NCI-H2227 (cell line): ENCODE measurements at regions not wholly inside any gene's neighbourhood (a gene's known extent, or its start where the extent isn't known, plus 50 kb on each side); places are given as distances from the start of the nearest gene placed in this dataset.
"Not testable (repeated sequence)": the region's sequence is repeated elsewhere in the genome, so short reads cannot be mapped to it uniquely, and the experiment has no call there.

Experiments
- DNase-seq: peaks from one replicate; lab custom pipeline; 2025; ENCODE audit not compliant: unreplicated experiment; lab: John Stamatoyannopoulos, UW

DNA sequence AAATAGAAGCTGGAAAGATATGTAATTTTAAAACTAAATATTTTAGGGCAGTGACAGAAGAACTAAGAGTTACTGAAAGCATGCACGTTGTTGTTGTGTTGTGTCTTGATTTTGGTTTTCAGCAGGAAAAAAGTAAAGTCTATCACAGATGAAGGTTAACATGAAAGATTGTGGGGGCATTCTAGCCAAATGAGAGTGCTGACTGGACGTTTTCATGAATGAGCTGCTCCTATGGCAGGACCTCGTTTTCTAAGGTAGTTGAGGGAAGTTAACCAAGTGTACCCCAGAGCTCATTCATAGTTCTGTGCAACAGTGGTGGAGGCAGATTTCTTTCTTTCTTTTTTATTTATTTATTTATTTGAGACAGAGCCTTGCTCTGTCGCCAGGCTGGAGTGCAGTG is 194.6 kb upstream of the IRS2 start:
- no peak for DNase-seq

DNA sequence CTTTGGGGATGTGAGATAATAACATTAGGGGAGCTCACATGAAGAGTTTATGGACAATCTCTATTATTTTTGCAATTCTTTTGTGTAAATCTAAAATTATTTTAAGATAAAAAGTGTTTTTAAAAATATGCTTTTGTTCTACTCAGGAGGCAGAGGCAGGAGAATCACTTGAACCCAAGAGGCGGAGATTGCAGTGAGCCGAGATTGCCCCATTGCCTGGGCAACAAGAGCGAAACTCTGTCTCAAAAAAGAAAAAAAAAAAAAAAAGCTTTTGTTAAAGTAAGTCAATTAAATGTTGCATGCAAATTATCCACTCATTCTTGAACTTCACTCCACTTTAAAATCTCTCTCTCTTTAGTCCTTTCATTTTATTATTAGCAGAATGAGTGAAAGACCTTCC is 193.3 kb upstream of the IRS2 start:
- DNase-seq = not testable (repeated sequence)

DNA sequence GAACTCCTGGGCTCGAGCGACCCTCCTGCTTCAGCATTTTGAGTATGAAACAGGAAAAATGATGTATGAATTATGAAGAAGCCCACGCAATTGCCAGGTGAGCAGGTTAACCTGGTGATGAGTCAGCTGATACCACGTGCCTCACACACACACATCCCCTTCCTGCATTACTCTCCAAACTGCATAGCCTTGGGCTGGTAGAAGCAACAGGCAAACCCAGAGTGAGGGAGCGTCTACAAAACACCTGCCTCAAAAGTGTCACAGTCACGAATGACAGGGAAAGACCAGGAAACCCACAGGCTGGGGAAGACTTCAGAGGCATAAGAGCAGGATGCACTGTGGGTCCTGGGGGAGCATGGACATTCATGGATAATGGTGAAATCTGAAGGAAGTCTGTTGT is 192.8 kb upstream of the IRS2 start:
- DNase-seq = no peak

DNA sequence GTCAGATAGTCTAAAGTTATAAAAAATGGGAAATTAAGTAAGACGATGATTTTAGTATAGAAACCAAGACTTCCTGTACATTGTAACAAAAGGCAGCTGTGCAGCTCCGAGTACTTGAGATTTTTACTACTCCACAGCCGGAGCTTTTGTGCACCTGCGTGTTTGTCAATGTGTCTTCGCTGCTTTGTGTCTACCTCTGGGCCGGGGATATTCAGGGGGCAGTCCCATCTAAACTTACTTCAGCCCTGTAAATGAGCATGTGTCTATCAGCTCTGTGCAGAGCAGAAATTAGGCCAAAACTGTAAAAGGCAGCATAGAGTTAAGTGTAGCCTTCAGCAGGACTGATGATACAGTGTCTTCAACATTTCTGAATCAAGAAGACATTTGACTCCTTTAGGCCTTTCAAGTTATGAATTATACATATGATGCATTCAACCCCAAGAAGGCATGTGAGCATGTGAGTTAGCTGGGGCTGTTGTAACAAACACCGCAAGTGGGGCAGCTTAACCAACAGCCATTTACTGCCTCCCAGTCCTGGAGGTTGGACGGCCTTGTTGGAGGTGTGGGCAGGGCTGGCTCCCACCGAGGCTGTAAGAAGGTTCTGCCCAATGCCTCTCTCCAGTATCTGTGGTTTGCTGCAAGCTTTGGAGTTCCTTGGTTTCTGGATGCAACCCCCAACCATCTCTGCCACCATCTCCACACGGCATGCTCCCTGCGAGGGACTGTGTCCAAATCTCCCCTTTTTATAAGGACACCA is 191.0 kb upstream of the IRS2 start:
- no peak for DNase-seq

DNA sequence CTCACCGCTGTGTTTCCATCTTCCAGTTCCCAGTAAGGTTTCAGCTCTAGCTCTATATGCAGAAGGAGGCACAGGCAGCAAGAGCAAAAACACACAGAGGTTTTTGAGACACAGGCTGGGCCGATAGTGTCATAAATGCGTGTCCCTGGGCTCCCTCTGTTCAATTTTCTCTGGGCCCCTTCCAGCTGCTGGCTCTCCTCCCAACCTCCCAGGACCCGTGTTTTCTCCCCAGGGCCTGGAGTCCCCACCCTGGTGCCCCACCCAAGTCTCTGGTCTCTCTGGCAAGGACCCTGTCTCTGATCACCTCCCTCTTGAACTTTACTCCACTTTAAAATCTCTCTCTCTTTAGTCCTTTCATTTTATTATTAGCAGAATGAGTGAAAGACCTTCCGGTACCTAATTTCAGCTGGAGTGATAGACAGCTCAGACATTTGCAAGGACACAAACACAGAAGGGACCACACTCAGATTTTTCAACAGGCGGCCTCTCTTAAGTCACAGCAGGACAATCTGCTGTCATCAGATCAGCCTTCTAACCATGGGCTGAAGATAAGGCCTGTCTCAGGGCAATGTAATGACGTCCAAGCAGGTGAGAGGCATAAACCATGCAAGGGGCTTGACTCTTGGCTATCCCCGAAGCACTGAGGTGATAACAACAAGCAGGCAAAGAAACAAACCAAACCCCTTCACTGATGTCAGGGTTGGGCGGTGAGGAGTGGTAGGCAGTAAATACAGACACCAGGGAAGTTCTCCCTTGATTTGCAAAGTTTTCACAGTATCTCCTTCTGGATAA is 190.0 kb upstream of the IRS2 start:
- no peak for DNase-seq

DNA sequence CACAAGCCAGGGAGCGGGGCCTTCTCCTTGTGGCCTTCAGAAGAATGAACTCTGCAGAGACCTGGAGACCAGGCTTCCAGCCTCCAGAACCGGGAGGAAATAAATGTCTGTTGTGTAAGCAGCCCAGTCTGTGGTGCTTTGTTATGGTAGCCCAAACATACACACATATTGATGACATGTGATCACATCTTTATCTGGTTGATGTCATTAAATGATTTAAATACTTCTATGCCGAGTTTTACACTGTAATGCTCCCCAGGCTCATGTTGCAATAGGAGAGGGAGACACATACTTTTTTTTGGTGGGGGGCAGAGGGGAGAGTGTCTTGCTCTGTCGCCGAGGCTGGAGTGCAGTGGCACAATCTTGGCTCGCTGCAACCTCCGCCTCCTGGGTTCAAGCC is 188.0 kb upstream of the IRS2 start:
- no peak for DNase-seq

DNA sequence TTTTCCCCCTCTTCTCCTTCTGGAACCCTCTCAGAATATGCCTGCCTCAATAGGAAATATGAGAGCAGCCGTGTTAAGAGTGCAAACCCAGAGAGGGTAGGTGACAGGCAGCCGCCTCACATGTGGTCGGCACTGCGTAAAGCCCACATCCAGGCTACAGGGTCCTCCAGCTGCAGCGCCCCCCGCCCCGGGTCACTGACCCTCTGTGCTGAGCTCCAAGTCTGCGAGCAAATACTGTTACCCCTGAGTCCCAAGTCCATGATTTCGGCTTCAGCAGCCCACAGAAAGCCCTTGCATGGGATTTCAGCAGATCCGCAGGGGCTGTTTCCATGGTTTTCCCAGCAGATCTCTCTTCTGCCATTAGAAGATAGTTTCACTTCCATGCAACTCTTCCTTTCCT is 186.9 kb upstream of the IRS2 start:
- no peak for DNase-seq

DNA sequence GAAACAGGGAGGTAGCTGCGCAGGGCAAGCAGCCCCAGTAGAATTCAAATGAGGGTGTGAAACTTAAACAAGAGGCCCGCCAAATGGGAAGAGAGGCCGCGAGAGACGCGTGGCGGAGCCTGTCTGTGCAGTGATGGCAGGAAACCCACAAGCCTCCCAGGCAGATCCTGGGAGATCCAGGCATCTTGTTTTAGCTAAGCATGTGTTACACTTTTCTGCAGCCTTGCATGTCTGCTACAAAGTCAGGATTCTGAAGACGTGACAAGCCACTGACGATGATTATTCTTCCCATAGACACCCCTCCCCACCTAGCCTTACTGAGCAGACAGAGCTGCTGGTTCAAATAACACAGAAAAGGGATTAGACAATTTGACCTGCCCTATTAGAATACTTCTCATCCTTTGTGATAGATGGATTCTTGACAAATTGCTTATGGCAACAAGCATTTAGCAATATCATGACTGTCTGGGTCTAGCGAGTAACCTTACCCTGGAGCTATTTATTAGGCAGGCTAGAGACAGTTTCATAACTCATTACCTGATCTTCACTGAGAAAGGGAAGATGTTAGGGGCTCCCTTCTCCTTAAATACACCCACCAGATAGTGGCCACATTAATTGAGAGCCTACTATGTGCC is 185.2 kb upstream of the IRS2 start:
- DNase-seq = no peak

DNA sequence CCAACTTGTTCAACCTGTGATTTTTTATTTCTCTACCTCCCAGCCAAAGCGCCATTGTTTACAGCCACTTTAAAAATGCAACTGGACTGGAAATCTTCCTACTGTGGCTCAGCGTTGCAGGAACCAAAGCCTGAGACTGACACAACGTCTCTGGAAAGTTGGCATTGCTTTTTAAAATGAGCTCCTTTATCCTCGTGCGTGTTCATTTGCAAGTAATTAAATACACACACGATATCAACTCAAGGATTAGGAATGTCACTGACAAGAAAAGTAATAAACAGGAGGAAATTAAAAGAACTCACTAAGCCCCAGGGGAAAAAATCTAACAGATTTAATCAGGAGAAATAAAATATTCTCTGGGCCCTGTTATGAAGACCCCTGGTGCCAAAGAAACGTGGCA is 184.6 kb upstream of the IRS2 start:
- DNase-seq = no peak

DNA sequence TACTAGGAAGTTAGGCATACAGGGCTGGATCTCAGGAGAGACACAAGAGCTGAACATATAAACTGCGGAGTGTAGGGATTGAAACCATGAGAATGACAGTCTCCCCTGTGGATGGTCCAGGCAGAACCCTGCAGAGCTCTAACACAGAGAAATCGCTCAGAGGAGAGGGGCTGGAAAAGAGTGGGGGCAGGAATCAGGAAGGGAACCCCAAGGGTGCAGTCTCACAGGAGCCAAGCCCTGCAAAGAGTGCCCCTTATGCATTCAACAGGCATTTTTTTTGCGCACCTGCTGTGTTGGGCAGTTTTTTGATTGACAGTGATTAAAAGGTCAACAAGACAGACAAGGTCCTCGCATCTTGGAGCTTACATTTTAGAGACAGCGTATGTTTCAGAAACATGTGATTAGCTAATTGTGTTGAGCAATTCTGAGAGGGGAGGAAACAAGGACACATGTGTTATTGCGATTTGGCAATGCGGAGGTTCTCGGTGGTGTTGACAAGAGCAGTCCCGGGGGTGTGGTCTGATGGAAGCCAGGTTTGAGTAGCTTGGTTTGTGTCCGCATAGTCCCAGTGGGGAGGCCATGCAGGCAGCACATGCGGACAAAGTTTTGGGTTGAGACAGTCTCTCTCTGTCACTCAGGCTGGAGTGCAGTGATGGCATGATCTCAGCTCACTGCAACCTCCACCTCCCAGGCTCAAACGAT is 182.6 kb upstream of the IRS2 start:
- no peak for DNase-seq

DNA sequence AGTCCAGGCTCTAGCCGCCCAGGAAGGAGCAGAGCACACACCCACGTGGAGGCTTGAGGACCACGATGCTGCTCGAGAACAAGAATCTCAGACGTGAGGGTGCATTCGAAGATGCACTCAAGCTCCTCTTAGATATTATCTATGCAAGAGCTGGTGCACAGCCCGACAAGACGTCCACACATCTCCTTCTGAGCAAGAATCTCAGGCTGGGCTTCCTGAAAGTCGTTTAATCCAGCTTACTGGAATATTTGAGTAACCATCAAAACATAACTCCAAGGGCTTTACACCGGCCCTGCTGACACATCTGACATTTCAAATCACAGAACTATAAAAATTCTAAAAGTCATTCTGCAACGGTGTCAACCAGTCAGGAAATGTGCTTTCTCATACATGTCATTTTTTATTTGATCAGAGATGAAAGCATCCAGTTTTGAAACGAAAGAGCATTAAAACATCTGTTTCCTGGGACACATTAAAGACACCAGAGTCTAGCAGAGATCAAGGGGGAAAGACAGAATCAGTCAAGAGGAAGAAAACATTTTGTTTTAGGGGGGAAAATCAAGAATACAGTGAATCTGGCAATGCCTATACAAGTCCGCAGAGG is 177.7 kb upstream of the IRS2 start:
- no peak for DNase-seq

DNA sequence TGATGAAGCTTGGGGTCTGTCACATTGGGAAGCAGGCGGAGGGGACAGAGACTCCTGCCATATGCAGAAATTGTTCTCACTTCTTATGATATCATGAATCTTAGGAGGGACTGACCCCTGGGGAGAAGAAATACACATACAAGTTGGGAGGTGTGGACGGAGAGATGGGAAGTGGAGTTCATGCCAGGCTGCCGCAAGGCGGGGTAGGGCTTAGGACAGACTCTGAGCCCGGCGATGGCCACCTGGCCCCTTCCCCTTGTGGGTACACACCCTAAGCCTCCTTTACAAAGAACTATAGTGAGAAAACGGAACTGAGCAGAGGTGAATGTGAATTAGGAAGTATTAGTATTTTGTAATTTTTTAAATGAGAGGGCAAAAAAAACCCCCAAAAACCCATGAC is 177.0 kb upstream of the IRS2 start:
- DNase-seq = no peak

DNA sequence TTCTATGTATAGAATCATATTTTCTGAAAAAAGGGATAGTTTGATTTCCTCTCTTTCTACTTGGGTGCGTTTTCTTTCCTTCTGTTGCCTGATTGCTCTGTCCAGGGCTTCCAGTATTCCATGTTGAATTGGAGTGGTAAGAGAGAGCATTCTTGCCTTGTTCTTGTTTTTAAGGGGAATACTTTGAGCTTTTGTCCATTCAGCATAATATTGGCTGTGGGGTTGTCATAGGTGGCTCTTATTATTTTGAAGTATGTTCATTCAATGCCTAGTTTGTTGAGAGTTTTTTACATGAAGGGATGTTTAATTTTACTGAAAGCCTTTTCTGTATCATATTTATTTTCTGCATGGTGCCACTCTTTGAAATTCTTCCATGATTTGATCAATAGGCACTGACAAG is 173.5 kb upstream of the IRS2 start:
- DNase-seq = no peak

DNA sequence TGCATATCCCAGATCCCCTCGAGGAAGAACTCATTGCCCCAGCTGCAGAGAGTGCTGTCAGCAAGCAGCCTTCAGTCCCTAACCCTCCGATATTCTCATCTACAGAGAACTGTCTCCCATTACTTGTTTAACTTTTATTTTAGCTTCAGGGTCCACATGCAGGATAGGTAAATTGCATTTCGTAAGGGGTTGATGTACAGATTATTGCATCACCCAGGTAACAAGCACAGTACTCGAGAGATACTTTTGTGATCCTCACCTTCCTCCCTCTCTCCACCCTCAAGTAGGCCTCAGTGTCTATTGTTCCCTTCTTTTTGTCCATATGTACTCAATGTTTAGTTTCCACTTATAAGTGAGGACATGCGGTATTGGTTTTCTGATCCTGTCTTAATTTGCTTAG is 171.5 kb upstream of the IRS2 start:
- DNase-seq = no peak

DNA sequence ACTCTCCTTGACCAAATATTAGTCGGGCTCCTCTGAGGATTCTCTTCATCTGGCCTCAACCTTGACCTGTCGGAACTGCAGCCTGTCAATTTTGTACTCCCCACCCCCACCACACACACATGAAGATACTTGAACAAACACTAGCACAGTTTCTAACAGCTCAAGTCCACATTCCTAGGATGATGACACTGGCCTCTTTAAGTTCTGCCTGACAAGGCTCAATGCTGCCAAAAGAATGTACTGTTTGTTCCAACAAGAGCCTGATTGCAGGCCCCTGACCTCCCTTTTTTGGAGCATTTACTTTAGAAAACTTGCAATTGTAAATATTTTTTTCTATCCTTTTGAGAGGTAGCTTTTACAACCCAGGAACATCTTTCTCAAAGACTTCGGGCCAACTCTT is 169.2 kb upstream of the IRS2 start:
- no peak for DNase-seq

DNA sequence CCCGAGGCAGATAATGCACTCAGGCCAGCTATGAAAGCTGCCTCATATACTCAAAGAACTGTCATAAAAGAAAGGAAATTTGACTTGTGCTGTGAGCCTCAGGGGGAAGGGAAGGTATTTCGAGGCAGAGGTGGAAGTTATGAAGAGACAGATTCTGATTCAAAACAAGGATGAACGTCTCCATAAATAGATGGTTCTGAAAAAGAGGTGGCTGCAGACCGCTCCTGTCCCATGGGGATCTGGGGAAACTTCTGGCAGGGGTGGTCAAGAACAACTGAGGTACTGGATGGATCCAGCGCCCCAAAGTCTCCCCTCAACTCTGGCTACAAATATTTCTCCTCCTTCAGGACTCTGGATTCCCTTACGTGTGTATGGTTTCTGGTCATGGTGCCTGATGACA is 168.1 kb upstream of the IRS2 start:
- DNase-seq = no peak

DNA sequence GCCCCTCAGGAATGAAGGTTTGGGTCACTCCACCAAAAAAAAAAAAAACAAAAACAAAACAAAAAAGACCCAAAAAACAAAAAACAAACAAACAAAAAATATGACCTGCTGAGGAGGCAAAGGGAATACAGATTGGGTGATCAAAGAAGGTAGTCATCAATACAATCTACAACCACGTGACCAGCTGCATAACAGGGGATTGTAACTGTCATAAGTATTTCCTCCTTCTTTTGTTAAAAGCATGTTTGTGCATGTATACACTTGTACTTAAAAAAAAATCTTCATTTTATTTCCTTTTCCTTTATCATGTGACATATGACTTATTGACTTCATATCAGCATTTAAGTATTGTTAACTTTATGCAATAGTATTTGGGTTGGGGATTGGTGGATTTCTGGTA is 165.1 kb upstream of the IRS2 start:
- no peak for DNase-seq

DNA sequence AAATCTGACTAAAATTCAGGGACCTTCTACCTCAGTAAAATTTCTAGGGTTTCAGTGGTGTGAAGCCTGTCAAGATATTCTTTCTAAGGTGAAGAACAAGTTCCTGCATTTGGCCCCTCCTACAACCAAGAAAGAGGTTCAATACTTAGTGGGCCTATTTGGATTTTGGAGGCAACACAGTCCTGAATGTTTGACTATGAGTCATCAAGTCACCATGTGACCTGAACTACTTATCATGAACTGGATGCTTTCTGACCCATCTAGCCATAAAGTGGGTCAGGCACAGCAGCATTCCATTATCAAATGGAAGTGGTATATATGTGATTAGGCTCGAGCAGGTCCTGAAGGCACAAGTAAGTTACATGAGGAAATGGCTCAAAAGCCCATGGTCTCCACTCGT is 163.0 kb upstream of the IRS2 start:
- DNase-seq = no peak

DNA sequence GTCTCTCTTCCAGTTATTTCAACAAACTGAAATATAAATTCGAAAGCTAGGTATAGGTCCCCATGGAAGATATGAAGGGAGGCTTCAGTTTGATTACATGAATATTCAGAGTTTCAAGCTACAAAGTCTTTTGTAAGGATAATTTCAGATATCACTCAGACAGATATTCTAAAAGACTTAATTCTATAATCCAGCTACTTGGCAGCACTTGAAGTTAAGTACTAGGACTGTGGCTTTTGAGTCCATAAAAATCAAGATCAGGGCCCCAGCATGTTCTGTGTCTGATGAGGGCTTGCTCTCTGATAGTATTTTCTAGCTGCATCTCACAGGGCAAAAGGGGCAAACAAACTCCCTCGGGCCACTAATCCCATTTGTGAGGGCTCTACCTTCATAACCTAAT is 160.6 kb upstream of the IRS2 start:
- DNase-seq = no peak

DNA sequence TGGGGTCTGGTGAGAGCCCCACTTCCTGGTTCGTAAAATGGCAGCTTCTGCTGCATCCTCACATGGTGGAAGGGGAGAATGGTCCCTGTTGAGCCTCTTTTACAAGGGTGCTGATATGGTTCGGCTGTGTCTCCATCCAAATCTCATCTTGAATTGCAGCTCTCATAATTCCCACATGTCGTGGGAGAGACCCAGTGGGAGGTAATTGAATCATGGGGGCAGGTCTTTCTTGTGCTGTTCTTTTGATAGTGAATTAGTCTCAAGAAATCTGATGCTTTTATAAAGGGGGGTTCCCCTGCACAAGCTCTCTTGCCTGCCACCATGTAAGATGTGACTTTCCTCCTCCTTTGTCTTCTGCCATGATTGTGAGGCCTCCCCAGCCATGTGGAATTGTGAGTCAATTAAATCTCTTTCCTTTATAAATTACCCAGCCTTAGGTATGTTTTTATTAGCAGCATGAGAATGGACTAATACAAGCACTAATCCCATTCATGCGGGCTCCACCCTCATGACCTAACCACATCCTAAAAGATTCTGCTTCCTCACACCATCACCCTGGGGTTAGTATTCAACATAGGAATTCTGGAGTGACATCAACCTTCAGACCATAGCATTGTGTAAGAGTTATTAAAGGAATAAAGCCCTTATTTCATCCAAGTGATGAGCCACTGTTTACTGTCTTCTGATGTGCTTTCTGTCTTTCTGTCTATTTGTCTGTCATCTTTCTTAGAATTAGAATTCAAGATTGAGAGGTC is 159.0 kb upstream of the IRS2 start:
- DNase-seq = no peak

DNA sequence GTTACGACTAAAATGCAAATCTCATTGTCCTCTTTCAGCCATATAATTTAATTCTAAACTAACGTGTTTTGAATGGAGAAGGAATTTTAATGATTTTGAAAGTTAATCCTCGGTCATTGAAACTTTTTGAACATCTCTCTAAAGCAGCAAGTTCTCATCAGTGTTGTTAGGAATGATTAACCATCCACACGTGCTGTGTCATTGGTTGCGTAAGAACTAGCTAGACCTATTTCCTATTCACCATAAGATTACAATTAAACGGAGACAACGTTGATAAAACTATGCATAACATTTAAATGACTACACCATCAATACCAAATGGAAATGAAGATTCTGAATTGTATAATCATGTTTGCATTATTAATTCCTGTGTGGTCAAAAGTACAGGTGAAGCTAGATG is 155.6 kb upstream of the IRS2 start:
- DNase-seq = no peak
